PC-9 (cell line): ENCODE measurements at regions not wholly inside any gene's neighbourhood (a gene's known extent, or its start where the extent isn't known, plus 50 kb on each side); places are given as distances from the start of the nearest gene placed in this dataset.

Source experiments
- BruUV-seq: library from RNA; stranded (reverse); fragments of 400-500 nt; replicated peaks from 2 replicates; lab custom pipeline; 2021; lab: Mats Ljungman, UMichigan
- CTCF ChIA-PET: fragments of 300-600 bp; sonication (Branson Sonifier 250); formaldehyde crosslinking; loops from one replicate; lab custom pipeline; 2022; ENCODE audit warnings: antibody characterized with exemption; lab: Charles Lee
- POLR2A ChIA-PET: fragments of 300-600 bp; sonication (Branson Sonifier 250); formaldehyde crosslinking; loops from one replicate; lab custom pipeline; 2022; ENCODE audit warnings: antibody characterized with exemption; ENCODE audit not compliant: unreplicated experiment; lab: Charles Lee
- DNase-seq, 2 experiments: peaks; one replicate each; pipeline versions ENCODE4 v3.0.0 to v3.0.0-alpha.2; 2015 to 2022; ENCODE audit warnings: mixed read lengths in 1 of 2
- H2AFZ ChIP-seq: fragments of 200-600 bp; sonication (generic); 2 replicates; pipeline ENCODE4 v1.8.1; 2017; ENCODE audit warnings: antibody characterized with exemption
- H3F3A ChIP-seq: fragments of 200-600 bp; sonication (generic); 2 replicates; pipeline ENCODE4 v1.8.1; 2017; ENCODE audit warnings: antibody characterized with exemption, mild to moderate bottlenecking, low read depth; ENCODE audit not compliant: insufficient read depth
- H3K27ac ChIP-seq: fragments of 200-600 bp; sonication (generic); 2 replicates; pipeline ENCODE4 v1.6.1; 2016; ENCODE audit warnings: mixed run types
- H3K27me3 ChIP-seq: fragments of 200-600 bp; sonication (generic); 2 replicates; pipeline ENCODE4 v1.6.1; 2016; ENCODE audit warnings: low read depth, mixed run types; ENCODE audit not compliant: insufficient read depth
- H3K36me3 ChIP-seq: fragments of 200-600 bp; sonication (generic); 2 replicates; pipeline ENCODE4 v1.6.1; 2016; ENCODE audit warnings: low read depth, mixed run types
- H3K4me1 ChIP-seq: fragments of 200-600 bp; sonication (generic); replicated peaks from 2 replicates; pipeline ENCODE4 v1.6.1; 2016; ENCODE audit warnings: mixed run types; ENCODE audit not compliant: insufficient read depth
- H3K4me2 ChIP-seq: fragments of 200-600 bp; sonication (generic); 2 replicates; pipeline ENCODE4 v1.6.1; 2017; ENCODE audit warnings: mixed run types
- H3K4me3 ChIP-seq: fragments of 200-600 bp; sonication (generic); 2 replicates; pipeline ENCODE4 v1.6.1; 2016; ENCODE audit warnings: mixed run types
- H3K79me2 ChIP-seq: fragments of 200-600 bp; sonication (generic); 2 replicates; pipeline ENCODE4 v1.6.1; 2017; ENCODE audit warnings: low read depth, mixed run types
- H3K9me2 ChIP-seq: fragments of 200-600 bp; sonication (generic); 2 replicates; pipeline ENCODE4 v1.8.1; 2017; ENCODE audit warnings: mild to moderate bottlenecking; ENCODE audit not compliant: insufficient read depth
- H3K9me3 ChIP-seq: fragments of 200-600 bp; sonication (generic); 2 replicates; pipeline ENCODE4 v1.8.1; 2016; ENCODE audit warnings: low read depth; ENCODE audit not compliant: insufficient read depth
- H4K20me1 ChIP-seq: fragments of 200-600 bp; sonication (generic); 2 replicates; pipeline ENCODE4 v1.8.1; 2017; ENCODE audit not compliant: insufficient read depth
- EZH2 ChIP-seq: fragments of 200-600 bp; sonication (generic); IDR thresholded peaks from 2 replicates; pipeline ENCODE4 v1.8.0; 2017; ENCODE audit warnings: antibody characterized with exemption, low read depth
- intact Hi-C: fragments of 100-400 bp; cut with micrococcal nuclease; formaldehyde crosslinking; loops from one replicate; pipeline ENCODE4 v1.10.0; 2022; ENCODE audit not compliant: unreplicated experiment
- TF ChIP-seq, protein P1 (sequence below): fragments of 200-600 bp; sonication (generic); conservative IDR thresholded peaks from 2 replicates; pipeline ENCODE4 v1.6.1; 2017; ENCODE audit warnings: mixed run types, antibody characterized with exemption, mild to moderate bottlenecking, moderate library complexity

DNA sequence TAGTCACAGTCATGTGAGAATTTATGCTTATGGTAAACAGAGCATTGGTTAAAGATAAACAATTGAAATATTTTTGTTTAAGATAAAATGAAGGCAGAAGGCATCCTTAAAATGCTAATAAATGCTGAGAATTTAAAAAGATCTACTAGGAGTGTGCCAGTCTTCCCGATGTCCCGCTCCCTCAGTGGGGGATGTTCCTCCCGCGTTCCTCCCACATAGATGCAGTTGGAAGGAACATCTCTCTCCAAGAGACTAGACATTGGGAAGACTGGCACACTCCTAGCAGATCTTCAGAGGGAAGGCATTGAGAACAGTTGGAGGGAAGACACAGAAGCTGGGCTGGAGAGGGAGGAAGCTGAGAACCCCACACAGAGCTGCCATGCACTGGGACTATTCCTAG lies 203.3 kb downstream of the EDN1 start:
- no peaks in the 10 kb centered on the region for H3K79me2 ChIP-seq
- no peaks in the 10 kb centered on the region for H3K27me3 ChIP-seq
- POLR2A ChIA-PET: no interaction called here
- CTCF ChIA-PET: interaction anchor here (0.7 kb wide), 1 partner anchor 11 kb away, joined by 14 read pairs; no protein-coding TSS in a partner anchor
- intact Hi-C loops: no loop called here
- H3K36me3 ChIP-seq: no peaks in the 10 kb centered on the region
- no peak for TF ChIP-seq EZH2
- TF ChIP-seq, protein P1, sequence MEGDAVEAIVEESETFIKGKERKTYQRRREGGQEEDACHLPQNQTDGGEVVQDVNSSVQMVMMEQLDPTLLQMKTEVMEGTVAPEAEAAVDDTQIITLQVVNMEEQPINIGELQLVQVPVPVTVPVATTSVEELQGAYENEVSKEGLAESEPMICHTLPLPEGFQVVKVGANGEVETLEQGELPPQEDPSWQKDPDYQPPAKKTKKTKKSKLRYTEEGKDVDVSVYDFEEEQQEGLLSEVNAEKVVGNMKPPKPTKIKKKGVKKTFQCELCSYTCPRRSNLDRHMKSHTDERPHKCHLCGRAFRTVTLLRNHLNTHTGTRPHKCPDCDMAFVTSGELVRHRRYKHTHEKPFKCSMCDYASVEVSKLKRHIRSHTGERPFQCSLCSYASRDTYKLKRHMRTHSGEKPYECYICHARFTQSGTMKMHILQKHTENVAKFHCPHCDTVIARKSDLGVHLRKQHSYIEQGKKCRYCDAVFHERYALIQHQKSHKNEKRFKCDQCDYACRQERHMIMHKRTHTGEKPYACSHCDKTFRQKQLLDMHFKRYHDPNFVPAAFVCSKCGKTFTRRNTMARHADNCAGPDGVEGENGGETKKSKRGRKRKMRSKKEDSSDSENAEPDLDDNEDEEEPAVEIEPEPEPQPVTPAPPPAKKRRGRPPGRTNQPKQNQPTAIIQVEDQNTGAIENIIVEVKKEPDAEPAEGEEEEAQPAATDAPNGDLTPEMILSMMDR: no peak
- BruUV-seq: no TSS peak
- peaks cover 7% of the 10 kb centered on the region; the same call in 1 of the 2 replicates for H3K9me3 ChIP-seq
- H3K27ac ChIP-seq: peak overlapping the region; percentile 87
- H3K9me2 ChIP-seq: no peaks in the 10 kb centered on the region
- H4K20me1 ChIP-seq: no peaks in the 10 kb centered on the region
- peaks cover 29% of the 10 kb centered on the region for H3K4me1 ChIP-seq
- H3K4me2 ChIP-seq: no peak overlapping the region
- no peak for DNase-seq
- no peak overlapping the region for H2AFZ ChIP-seq
- no peak overlapping the region for H3K4me3 ChIP-seq
- peaks cover 19% of the 10 kb centered on the region for H3F3A ChIP-seq

GRCh38 chr6:12494161-12494560 lies 204.0 kb downstream of the EDN1 start:
- intact Hi-C loops: no loop called here
- POLR2A ChIA-PET: no interaction called here

DNA sequence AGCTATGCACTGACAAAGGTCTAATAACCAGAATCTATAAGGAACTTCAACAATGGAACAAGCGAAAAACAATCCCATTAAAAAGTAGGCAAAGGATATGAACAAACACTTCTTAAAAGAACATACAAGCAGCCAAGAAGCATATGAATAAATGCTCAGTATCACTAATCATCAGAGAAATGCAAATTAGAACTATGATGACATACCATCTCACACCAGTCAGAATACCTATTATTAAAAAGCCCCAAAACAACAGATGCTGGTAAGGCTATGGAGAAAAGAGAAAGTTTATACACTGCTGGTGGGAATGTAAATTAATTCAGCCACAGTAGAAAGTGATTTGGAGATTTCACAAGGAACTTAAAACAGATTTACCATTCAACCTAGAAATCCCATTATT lies 211.8 kb downstream of the EDN1 start:
- Histone ChIP-seq H3K36me3 (no peaks in the 10 kb centered on the region), H3K79me2 (no peaks in the 10 kb centered on the region), H2AFZ (no peak overlapping the region; the same call in 1 of the 2 replicates), H3K27ac (no peak overlapping the region), H4K20me1 (no peaks in the 10 kb centered on the region), H3K4me2 (no peak overlapping the region), H3K4me1 (no peaks in the 10 kb centered on the region), H3F3A (no peaks in the 10 kb centered on the region), H3K4me3 (no peak overlapping the region), H3K9me3 (peaks cover 3% of the 10 kb centered on the region; the same call in 1 of the 2 replicates), H3K9me2 (no peaks in the 10 kb centered on the region), H3K27me3 (no peaks in the 10 kb centered on the region)
- intact Hi-C loops: no loop called here
- POLR2A ChIA-PET: no interaction called here
- no TSS peak for BruUV-seq
- DNase-seq: no peak
- no peak for TF ChIP-seq EZH2
- TF ChIP-seq, protein P1: no peak
- CTCF ChIA-PET: interaction anchor here (0.6 kb wide), 1 partner anchor 219 kb away, joined by 3 read pairs; no protein-coding TSS in a partner anchor

More at GRCh38 chr6:12494161-12494560, 204.0 kb downstream of the EDN1 start:
- Histone ChIP-seq H4K20me1 (no peaks in the 10 kb centered on the region), H3K9me2 (no peaks in the 10 kb centered on the region), H3K36me3 (no peaks in the 10 kb centered on the region), H3K4me2 (no peak overlapping the region), H3K4me3 (no peak overlapping the region), H3F3A (peaks cover 19% of the 10 kb centered on the region), H3K79me2 (no peaks in the 10 kb centered on the region), H3K9me3 (peaks cover 8% of the 10 kb centered on the region; the same call in 1 of the 2 replicates), H3K4me1 (peaks cover 29% of the 10 kb centered on the region), H3K27ac (no peak overlapping the region), H3K27me3 (no peaks in the 10 kb centered on the region), H2AFZ (no peak overlapping the region)
- BruUV-seq: no TSS peak
- DNase-seq: no peak
- no peak for TF ChIP-seq EZH2
- TF ChIP-seq, protein P1: no peak
- CTCF ChIA-PET: no interaction called here
